NOMO-1 (cell line): ENCODE measurements at regions not wholly inside any gene's neighbourhood (a gene's known extent, or its start where the extent isn't known, plus 50 kb on each side); places are given as distances from the start of the nearest gene placed in this dataset.

ENCODE experiments used
- DNase-seq, 2 experiments: peaks; one replicate each; lab custom pipeline; 2025; ENCODE audit not compliant: unreplicated experiment in 2 of 2; lab: John Stamatoyannopoulos, UW

DNA sequence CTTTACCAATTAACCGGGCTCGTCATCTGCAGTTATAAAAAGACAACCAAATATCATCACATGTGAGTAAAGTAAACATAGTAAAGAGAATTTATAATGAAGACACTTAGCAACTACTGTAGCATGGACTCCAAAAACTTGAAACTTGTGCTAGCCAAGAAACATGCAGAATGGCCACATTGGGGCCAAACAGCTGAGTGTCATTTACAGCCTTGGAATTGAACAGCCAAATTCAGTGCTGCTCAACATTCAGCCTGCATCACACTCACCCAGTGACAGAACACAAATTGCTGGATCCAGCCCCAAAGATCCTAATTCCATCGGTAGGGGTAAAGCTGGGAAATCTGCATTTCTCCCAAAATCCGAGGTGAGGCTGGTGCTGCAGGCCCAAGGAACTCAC is 224.8 kb upstream of the GYPC start:
- DNase-seq, result no peak

DNA sequence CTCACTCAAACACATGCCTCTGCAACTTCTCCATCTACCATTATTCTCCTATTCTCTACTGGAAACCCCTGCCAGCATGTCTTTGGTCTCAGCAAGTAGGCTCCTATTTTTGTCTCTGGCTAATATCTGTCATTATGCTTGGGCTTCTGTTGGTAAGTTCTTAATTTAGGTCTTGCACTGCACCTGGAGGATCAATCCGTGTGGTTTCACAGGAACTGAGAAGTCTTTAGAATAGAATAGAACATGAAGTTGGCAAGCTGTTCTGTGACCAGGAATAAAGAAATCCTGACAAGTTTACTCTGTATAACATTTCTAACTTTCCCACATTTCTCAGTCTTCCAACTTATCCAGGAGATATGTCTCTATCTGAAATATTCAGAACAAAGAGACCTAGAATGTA is 219.5 kb upstream of the GYPC start:
- DNase-seq, result no peak

DNA sequence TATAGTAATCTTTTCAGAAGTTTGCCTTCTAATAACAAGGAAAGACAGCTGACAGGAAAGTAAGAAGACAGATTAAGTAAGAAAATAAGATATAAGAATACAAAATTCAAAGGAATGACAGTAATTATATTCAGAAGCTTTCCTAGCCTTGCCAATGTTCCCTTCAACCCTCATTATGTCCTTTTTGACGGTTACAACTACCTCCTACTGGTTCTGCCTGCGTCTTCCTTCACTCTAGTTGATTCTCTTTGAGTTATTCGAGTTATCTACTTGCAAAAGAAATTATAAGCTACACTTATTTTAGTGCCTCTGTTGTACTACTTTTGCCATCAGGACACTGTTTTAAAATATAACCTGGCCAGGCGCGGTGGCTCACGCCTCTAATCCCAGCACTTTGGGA is 218.9 kb upstream of the GYPC start:
- no peak for DNase-seq

DNA sequence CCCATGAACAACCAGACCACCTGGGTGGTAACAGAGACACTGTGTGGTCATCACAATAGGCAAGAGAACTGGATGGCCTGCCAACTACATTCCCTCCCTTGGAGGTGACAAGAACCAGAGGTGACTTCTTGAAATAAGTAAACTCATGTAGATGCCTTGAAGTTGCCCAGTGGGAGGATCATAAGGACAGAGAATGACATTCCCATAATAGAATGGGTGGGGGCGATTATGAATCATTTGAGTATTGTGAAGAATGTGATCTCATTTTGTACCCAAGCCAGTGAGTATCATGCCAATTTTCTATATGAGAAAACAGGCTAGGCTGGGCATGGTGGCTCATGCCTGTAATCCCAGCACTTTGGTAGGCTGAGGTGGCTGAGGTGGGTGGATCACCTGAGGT is 211.4 kb upstream of the GYPC start:
- no peak for DNase-seq

DNA sequence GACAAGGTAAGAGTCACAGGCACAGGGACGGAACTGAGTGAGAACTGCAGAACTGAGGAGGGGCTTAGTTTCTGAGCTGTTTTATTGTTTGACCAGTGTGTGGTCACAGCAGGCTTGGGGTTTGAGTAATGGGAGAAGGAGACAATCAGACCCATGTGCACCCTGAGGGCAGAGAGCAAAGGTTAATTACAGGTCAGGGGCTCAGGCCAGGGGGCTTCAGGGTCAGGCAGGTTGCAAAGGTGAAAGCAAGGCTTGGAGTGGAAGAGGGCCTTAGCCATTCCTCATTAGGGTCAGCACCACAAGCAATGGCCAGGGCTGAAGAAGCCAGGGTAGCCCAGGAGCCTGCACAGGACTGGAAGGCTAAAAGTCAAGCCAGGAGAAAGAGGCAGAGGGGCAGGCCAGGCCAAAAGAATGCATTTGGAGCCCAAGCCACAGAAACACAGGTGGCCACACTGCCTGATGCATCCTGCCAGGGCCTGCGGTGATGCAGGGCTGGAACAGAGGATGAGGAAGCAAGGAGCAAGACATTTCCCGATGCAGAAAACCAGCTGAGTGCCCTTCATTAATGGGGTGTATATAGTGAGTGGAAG is 209.8 kb upstream of the GYPC start:
- no peak for DNase-seq

DNA sequence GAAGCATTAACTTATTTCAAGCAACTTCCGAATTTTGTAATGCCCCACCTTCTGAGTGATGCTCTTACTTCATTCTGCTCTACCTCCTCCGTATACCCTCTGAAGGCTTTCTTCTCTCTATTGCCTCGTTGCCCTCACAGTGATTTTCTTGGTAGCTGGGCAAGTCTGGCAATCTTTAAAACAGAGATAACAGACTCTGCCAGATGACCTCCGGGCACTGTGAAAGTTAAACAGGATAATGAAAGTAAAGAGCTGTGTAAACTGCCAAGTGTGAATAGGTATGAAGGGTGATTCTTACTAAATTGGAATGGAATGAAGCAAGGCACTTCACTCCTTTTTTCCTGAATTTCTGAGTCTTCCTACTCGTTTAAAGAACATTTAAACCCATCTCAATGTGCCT is 207.3 kb upstream of the GYPC start:
- DNase-seq, result no peak

DNA sequence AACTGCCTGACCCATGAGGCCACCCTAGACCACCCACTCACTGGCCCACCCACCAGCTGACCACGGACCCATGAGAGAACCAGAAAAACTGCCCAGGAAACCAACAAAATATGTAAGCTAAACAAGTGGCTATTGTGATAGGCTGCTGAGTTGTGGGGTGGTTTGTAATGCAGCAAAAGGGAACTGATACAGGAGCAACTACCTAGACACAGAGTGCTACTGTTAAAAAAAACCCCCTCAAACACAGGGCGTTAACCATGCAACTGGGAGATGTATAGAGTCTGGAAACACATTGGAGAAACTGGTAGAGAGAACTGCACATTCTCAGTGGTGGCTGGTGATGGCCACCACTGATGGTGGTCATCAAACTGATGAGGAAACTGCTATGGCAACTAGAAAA is 206.3 kb upstream of the GYPC start:
- no peak for DNase-seq

DNA sequence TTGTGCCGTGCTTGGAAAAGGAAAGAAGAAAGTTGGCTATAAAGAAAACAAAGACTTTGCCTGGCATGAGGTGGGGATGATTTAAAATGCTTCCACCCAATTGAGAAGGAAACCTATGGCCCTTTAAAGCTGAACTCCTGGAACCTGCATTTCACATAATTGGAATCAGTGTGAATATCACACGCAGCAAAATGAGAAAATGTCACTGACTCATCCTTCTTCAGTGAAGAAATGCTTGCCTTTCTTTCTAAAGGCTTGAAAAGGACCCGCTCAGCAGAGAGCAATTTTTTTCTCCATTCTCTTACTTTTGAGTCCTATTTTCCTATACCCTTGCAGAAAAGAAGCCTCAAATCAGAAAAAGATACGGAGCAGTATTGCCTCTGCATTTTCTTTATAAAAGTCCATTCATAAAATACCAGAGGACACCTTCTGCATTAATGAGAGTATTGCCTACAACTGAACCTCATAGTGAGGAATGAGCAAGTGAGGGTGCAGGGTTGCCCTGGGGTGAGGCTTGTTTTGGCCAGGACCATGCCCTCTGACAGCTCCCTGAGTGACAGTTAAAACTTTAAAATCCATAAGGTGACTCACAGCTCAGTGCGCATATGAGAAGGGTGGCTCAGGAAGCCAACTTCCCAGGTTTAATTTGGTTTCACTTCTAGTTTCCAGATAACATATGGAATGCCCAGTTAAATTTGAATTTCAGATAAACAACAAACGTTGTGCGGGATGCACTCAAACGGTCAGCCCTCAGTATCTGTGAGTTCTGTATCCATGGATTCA is 191.9 kb upstream of the GYPC start:
- no peak for DNase-seq

DNA sequence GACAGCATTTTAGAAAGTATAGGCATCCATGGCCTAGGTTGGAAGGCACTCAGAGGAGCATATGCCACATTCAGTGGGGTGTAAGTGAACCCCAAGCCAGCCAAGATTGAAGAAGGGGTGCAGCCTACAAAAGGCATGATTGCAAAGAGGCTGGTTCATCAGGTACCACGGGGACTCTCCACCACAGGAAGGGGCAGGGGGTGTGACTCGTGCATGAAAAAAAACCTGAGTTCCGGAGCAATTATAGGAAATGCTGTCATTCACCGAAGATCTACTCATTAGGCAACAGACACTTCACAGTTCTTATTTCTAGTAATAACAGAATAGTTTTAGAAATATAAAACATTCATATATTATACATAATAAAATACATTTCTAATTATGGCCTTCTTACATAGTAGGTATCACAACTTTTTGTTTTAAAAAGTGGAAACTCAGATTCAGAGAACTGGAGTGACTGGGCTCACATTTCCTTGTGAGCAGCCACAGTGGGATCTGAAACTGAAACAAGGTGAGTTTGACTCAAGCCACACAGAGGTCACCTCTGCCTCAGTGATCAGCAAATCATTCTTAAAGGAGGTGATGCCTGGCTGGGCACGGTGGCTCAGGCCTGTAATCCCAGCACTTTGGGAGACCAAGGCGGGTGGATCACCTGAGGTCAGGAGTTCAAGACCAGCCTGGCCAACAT is 188.4 kb upstream of the GYPC start:
- DNase-seq, result no peak

DNA sequence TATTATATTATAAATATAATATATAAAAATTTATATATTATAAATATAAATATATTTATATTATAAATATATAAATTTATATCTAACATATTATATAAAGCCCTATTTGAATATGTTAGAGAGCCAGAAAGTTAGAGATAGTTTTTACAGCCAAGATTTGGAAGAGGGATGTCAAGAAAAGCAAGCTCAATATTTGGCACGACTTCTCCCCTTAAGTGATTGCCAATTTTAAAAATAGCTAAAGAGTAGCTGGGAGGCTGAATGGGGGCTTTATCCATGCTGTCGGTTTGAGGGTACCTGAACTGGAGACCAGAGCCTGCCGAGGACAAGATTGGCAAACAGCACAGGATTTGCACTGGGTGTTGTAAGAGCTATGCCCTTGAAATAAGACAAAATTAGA is 180.9 kb upstream of the GYPC start:
- no peak for DNase-seq

DNA sequence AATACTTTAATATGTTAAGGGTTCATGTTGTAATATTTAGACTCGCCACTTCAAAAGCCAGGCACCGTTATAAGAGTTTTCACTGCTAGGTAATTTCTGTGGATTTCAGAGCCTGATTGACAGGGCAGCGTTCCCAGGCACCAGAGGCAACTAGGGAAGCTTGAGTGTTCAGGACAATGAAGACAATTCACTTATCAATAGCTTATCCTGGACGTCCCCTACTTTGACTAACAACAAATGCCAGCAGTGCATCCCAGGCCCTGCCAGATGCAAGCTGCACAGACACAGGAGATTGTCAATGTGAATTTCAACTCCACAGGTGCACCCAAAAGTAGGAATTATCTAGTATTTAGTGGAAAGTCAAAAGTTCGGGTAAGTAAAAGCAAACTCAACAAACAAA is 179.3 kb upstream of the GYPC start:
- no peak for DNase-seq

DNA sequence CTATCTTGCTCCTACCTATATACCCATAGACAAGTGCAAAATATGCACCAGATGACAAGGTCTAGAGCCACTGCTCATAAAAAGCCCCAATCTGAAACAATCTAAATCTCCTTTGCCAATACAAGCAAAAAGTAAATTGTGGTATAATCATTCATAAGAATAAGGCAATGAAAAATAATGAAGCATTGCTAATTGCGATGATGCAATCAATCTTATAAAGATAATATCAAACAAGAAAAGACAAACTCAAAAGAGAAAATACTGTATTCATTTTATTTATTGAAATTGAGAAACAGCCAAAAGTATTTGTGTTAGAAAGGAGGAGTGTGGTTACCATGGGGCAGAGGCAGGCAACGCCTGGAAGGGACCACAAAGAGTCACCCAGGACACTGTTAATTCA is 175.9 kb upstream of the GYPC start:
- no peak for DNase-seq

DNA sequence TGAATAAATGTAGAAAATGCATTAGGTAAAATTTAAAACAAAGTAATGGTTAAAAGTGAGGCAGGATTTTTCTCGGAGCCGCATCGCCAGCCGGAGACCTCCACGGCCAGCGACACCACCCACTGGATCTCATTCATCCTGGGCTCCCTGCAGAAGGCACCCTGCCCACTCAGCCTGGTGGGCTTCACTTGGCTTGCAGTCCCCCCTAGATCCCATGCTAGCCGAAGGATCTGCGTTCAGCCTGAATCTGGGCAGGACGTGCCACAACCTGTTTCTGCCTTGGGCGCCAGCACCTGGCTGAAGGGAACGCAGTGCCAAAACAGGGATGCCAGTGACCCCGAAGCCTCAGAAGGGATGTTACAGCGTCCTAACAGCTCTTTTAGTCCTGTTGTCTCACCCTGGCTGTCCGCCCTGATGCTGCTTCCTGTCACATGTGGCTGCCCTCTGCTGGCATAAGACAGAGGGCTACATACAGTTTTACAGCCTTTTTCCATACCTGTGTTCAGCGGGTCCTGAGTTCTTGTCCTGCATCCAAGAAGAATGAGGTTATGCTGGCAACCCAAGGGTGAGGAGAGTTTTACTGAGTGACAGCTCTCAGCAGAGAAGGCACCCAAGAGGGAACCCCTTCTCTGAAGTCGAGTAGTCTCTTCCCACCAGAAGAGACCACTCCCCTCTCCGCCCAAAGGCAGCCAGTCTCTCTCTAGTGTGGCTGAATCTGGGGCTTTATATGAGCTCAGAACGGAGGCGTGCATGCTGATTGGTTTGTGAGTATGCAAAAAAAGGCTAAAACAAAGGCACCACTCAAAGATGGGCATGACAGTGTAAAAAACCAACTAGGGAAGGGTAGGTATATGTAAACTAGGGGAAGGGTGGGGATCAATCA is 173.1 kb upstream of the GYPC start:
- DNase-seq, result no peak

DNA sequence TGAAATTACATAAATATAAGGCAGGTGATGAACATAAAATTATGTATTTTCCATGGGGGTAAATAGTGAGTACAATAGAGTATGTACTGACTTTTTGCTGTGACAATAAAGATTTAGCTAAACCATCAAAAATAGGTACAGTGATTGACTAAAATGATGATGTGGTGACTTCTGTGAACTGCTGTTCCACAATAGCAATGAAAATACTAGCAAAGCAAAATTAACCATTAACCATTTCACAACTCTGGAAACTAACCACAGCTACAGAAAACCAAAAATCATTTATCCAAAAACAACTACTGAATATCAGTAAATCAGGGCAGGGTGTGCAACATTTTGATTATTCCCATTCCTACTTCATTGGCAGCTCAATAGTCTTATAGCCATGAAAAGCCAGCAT is 161.4 kb upstream of the GYPC start:
- DNase-seq, result no peak

DNA sequence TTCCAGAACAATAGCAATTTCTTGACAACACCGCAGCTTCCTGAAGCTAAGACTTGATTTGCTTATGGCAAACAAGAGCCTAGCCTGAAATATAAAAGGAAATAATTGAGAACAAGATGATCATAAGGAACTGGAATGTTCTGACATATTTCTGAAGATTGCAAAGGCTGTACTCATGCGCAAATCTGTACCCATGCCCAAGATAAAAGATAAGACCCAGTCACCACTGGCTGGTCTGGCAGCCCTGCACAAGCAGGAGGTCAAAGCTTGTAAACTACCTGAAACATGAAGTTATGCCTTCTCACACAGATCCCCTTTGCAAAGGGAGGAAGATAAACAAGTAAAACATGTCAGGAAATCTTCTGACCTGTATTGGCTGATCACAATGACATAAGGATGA is 160.8 kb upstream of the GYPC start:
- DNase-seq, result no peak

DNA sequence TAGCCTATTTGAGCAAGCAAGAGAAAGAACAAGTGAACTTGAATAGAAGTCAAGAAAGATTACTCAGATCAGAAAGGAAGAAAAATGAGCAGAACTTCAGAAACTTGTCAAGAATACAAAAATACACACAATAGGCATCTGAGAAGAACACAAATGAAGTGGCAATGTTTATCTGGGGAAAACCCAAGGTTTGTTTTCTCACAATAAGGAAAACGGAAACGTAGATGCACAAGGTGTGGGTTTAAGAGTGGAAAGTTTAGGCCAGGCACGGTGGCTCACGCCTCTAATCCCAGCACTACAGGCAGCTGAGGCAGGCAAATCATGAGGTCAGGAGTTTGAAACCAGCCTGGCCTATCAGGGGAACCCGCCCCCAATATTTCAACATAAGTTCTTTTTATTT is 159.5 kb upstream of the GYPC start:
- DNase-seq, result no peak

DNA sequence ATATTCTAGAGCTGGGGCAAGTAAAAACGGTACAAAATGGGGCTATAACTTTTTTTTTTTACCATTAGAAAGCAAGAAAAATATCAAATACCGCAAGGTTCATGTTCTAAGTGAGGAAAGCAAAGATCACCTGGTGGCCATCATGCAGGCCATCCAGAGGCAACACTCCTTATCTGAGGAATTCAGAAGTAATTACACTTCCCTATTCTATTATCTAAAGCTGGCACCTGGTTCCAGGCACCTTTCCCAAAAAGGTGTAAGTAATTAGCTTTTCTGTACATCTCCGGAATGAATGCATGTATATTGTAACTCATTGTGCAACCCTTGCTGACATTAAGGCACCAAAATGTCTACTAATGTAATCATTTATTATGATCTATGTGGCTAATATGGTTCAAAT is 152.5 kb upstream of the GYPC start:
- DNase-seq, result no peak

DNA sequence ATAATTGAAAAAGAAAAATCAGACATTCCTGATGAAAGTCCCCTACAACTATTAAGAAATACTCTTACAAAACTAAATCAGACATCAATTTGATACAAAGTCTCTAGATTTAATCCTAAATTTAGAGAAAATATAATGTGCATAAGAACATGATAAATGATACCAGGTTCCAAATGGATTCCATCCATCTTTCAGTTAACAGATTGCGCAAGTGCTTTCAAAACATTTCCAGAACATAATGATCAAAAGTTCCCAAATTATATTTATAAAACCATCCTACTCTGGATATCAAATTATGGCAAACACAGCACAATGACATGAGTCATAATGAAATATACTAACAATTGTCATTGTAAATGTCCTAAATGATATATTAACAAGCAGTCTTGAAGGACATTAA is 151.0 kb upstream of the GYPC start:
- no peak for DNase-seq

DNA sequence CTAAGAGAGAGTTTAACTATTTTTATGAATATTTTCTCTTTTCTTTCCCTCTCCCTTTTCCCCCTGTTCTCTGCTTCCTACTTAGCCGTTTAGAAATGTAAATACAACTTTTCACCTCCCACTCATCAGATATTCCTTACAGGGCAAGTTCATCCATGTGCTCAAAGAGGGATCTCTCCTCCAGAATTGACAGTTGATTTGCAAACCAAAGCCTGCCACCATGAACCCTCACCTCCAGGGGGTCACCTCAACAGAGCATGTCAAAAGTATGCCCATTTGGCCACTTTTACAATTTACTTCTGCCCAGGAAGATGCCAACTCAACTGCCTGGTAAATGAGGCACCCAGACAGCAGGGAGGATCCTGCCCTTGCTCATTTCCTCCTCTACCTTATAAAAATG is 149.2 kb upstream of the GYPC start:
- DNase-seq, result no peak

DNA sequence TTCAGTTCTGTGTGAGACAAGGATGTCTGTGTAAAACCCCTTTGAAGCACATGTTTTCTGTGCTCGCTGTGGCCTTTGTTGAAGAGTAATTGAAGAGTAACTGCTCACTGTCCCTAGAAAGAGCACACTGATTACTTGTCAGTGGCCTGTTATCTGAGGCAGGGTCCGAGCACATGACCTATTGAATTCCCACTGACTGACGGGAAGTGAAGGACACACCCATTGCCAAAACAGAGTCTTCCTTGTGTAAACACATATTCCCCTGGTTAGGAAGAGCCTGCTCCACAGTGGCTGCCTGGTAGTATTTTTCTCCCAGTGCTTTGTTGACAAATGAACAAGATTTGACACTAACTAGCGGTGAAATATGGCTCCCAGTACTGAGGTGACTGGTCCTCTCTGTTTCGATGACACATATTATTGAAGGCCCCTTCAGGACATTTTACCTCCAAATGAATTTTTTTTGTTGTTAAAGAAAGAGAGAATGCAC is 148.5 kb upstream of the GYPC start:
- no peak for DNase-seq

DNA sequence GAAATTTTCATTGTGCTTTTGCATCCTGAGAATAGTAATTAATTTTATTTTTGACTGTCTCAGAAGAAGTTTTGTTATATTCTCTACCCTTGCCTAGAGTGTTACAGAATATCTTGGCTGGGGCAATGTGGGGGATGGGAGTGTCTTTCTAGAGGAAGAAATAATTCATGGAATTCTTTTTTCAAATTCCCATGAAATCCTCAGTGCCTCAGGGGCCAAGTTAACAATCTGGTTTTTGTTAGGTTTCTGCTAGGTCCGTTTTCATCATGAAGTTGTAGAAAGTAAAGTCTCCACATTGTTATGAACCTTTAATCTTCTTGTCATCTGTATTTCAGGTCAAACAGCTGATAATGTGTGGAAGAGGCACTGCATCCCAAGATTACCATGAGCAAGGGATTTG is 145.6 kb upstream of the GYPC start:
- no peak for DNase-seq
